Stimulated activated CD4-positive, alpha-beta T cell treated with anti-CD3 and anti-CD28 coated beads, Interleukin-15, amount 100 ng/mL, for 48 hours (primary cell): ENCODE measurements at regions not wholly inside any gene's neighbourhood (a gene's known extent, or its start where the extent isn't known, plus 50 kb on each side); places are given as distances from the start of the nearest gene placed in this dataset.

Experiments used
- DNase-seq, 2 donors: peaks; one replicate each; pipeline ENCODE4 v3.0.0-alpha.2; 2020; ENCODE audit warnings: low read depth in 2 of 2

- DNase-seq: no peak
These were observed 1098.8 kb upstream of the IGFBP7 start for GRCh38 chr4:58209001-58209400.

GRCh38 chr4:58205446-58206235 lies 1095.5 kb upstream of the IGFBP7 start:
- DNase-seq: no peak

- DNase-seq: no peak
These were observed 1082.0 kb upstream of the IGFBP7 start for GRCh38 chr4:58192217-58192616.

DNA sequence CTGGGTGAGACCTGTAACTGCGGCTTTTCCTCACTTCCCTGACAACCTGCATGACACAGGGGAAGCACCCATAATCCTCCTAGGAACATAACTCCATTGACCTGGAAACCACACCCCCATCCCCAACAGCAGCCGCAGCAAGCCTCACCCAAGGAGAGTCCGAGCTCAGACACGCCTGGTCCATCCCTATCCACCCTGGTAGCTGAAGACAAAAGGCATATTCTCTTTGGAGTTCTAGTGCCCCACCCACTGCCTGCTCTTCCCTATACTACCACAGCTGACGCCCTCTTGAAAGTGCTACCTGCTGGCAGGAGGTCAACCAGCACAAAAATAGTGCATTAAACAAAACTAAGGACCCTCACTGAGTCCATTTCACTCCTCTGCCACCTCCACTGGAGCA lies 1080.9 kb upstream of the IGFBP7 start:
- DNase-seq: no peak

GRCh38 chr4:58188316-58188715 lies 1078.1 kb upstream of the IGFBP7 start:
- no peak for DNase-seq

GRCh38 chr4:58175024-58175423 lies 1064.8 kb upstream of the IGFBP7 start:
- no peak for DNase-seq

DNA sequence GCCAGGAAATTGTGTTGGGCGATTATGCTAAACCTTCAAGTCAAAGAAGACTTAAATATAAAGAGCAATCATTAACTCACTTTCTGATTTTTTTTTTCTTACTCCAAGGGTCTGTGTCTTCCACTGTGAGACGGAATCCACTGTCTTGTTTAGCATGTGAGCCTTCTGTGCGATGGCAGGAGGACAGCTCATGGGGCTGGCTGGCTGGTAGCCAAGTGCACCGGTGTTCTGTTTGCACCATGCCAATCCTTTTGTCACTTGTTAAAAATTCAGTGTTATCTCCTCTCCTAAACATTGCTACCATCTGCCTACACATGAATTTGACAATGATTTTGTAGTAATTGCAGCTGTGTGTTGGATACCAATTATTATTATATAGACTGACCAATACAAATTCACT lies 1056.3 kb upstream of the IGFBP7 start:
- DNase-seq: no peak

GRCh38 chr4:58163156-58163555 lies 1053.0 kb upstream of the IGFBP7 start:
- no peak for DNase-seq

- DNase-seq: no peak
These were observed 1039.4 kb upstream of the IGFBP7 start for GRCh38 chr4:58149404-58150085.

GRCh38 chr4:58144721-58145120 lies 1034.5 kb upstream of the IGFBP7 start:
- no peak for DNase-seq

GRCh38 chr4:58138786-58139668 lies 1028.8 kb upstream of the IGFBP7 start:
- DNase-seq: no peak

GRCh38 chr4:58136604-58137003 lies 1026.4 kb upstream of the IGFBP7 start:
- no peak for DNase-seq

GRCh38 chr4:58127680-58128079 lies 1017.5 kb upstream of the IGFBP7 start:
- no peak for DNase-seq

DNA sequence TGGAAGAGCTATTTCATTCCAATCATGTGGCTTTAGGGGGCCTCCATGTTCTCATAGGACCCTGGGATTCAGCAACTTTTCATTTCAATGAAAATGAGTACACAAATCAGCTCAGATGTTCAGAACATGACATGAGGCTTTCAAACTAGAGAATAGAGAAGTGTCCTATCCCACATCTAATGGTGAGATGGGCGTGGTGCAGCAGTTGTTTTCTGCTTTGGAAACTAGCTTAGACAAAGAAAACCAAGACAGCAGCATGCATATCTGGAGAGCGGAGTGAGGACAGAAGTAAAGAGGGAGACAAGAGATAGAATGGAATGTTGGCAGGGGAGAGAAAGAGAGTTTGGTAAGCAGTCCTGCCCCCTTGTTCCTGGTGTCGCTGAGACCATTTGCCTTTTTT lies 1009.1 kb upstream of the IGFBP7 start:
- no peak for DNase-seq

DNA sequence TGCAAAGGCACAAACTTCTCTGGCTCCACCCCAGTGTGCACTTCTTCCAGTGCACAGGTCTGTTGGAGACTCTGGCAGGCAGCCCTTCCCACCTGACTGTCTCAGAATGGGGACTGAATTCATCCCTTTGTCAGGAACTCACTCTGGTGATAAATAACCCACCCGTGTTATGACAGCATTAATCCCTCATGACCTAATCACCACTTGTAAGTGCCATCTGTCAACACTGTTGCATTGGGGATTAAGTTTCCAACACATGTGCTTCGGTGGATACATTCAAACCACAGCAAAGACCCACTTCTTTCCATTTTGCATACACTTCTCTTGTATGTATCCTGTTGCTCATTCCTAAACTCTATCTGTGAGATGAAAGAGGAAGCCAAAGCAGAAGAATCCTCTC lies 1002.9 kb upstream of the IGFBP7 start:
- no peak for DNase-seq

- no peak for DNase-seq
These were observed 1001.6 kb upstream of the IGFBP7 start for GRCh38 chr4:58111818-58112217.

GRCh38 chr4:58093352-58093751 lies 983.2 kb upstream of the IGFBP7 start:
- DNase-seq: no peak

GRCh38 chr4:58090539-58090938 lies 980.4 kb upstream of the IGFBP7 start:
- no peak for DNase-seq

DNA sequence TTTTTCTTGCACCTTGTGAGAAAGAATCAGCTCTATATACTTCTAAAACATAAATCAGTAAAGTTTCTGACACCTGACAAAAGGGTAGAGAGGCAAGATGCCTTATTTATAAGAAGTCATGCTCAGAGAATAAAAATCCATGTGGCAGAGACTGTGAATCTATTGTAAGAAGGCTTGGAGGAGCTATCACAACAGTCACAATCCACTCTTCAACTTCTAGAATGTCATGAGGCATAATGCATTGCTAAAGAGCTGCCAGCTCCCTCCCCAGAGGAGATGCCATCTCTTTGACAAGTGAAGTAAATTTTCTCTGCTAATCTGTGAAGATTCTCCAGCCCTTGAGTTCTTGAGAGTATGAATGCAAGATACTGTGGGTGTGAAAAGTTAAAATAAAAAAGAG lies 971.2 kb upstream of the IGFBP7 start:
- no peak for DNase-seq

DNA sequence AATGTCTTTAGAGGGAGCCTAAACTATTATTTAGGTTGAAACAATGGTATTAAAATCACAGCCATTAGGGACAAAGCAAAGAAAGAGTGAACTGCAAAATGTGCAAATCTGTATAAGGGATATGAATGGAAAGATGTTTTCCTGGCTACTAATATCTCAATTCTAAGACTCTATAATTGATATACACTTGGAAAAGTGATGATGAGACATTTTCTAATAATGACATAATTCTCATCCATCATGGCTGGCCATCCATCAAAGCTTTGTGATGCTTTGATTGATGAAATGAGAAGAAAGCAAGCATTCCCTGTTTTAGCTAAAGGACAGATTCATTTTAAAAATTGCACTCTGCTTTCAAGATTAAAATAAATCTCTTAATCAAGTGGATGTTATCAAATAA lies 965.5 kb upstream of the IGFBP7 start:
- no peak for DNase-seq

DNA sequence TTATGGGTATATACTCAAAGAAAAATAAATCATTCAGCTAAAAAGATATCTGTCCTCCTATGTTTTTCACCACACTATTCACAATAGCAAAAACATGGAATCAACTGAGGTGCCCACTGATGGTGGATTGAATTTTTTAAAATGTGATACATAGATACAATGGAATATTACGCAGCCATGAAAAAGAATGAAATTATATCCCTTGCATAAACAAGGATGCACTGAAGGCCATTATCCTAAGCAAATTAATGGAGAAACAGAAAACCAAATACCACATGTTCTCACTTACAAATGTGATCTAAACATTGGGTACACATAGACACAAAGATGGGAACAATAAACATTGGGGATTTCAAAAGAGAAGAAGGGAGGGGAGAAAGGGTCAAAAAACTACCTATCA lies 964.2 kb upstream of the IGFBP7 start:
- no peak for DNase-seq

DNA sequence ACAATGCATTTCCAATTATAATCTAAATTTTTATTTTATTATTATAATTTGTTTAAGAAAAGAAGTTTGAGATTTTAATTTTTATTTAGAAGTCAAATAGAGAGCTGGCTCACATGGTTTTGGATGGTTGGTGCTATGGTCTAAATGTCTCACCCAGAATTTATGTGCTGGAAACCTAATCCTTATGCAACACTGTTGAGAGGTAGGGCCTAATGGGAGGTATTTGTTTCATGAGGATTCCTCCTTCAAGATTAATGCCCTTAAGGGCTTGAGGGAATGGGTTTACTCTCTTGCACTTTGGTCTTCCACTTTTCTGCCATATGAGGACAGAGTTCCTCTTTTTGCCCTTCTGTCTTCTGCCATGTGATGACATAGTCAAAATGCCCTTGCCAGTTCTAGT lies 960.5 kb upstream of the IGFBP7 start:
- no peak for DNase-seq

DNA sequence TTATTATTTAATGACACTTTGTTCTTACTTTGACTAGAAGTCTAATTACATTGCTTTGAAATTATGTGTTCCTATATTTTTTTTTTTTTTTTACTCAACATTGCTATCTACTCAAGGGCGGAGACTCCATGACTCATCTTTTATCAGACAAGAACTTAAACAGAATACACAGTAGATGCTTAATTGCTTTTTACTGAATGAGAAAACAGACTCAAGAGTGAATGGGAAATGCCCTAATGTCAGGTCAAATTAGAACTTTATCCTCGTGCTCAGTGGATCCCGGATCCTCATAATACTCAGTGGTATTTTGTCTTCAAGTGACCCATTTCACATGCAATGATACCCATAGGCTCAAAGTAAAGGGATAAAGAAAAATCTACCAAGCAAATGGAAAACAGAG lies 954.5 kb upstream of the IGFBP7 start:
- DNase-seq: no peak
